ENCODE measurements at regions not wholly inside any gene's neighbourhood (a gene's known extent, or its start where the extent isn't known, plus 50 kb on each side); places are given as distances from the start of the nearest gene placed in this dataset.
A peak's percentile ranks its signal among the peaks of the same experiment; 100 is the strongest.

GRCh38 chr3:159149633-159150032 is 347.8 kb downstream of the MFSD1 start (continued):
- TF ChIP-seq CTCF (conservative IDR thresholded peaks at IDR 0.05; ENCODE audit: low read depth in 2 of 2) (no peak), ETS1 (IDR thresholded peaks at IDR 0.05) (no peak), REST (IDR thresholded peaks at IDR 0.05; ENCODE audit: unreplicated experiment) (no peak), NANOG (IDR thresholded peaks at IDR 0.05; ENCODE audit: borderline replicate concordance) (no peak), ZNF331 (CRISPR knock-in tag; IDR thresholded peaks at IDR 0.05; ENCODE audit: low read depth) (no peak), ZNF114 (CRISPR knock-in tag; IDR thresholded peaks at IDR 0.05) (no peak), EZH2phosphoT487 (IDR thresholded peaks at IDR 0.05; ENCODE audit: unreplicated experiment) (no peak), JUNB (IDR thresholded peaks at IDR 0.05; ENCODE audit: unreplicated experiment) (no peak), CREB1 (CRISPR knock-in tag; IDR thresholded peaks at IDR 0.05; ENCODE audit: low read depth) (no peak), EZH2 (IDR thresholded peaks at IDR 0.05; ENCODE audit: low read depth, unreplicated experiment) (no peak), POLR2AphosphoS5 (IDR thresholded peaks at IDR 0.05; ENCODE audit: low read depth) (no peak)

- Mint-ChIP-seq H3K36me3 (ENCODE audit: low read depth) (no peaks in the 10 kb centered on the region), H3K9me3 (no peaks in the 10 kb centered on the region), H3K27me3 (ENCODE audit: insufficient read depth, low read depth, poor library complexity) (no peaks in the 10 kb centered on the region), H3K27ac (no peak overlapping the region), H3K4me1 (peaks cover 17% of the 10 kb centered on the region), H3K4me3 (no peak overlapping the region)
- Histone ChIP-seq H4K20me1 (replicated peaks; ENCODE audit: insufficient read depth) (no peaks in the 10 kb centered on the region), H3K27me3 (ENCODE audit: insufficient read depth) (no peaks in the 10 kb centered on the region), H3K9me2 (ENCODE audit: insufficient read depth) (no peaks in the 10 kb centered on the region), H3K79me2 (replicated peaks; ENCODE audit: insufficient read depth) (no peaks in the 10 kb centered on the region), H3K4me2 (no peak overlapping the region), H3K36me3 (ENCODE audit: insufficient read depth) (no peaks in the 10 kb centered on the region), H3K4me1 (ENCODE audit: insufficient read depth) (peaks cover 16% of the 10 kb centered on the region), H3F3A (replicated peaks; ENCODE audit: low read depth) (no peaks in the 10 kb centered on the region), H2AFZ (peak overlapping the region; percentile 43), H3K27ac (ENCODE audit: low read depth) (no peak overlapping the region), H3K4me3 (no peak overlapping the region)
- TF ChIP-seq CTCF (conservative IDR thresholded peaks at IDR 0.05; ENCODE audit: low read depth in 2 of 2) = no peak
- no peak for TF ChIP-seq POLR2AphosphoS5 (IDR thresholded peaks at IDR 0.05; ENCODE audit: low read depth)
- no peak for TF ChIP-seq REST (IDR thresholded peaks at IDR 0.05; ENCODE audit: unreplicated experiment)
- no peak for TF ChIP-seq NANOG (IDR thresholded peaks at IDR 0.05; ENCODE audit: borderline replicate concordance)
- DNase-seq (ENCODE audit: low spot score) = no peak
- ATAC-seq = peak; percentile 71
Measured at GRCh38 chr3:159150180-159150579, 348.3 kb downstream of the MFSD1 start.
